HG03378 (cell line): ENCODE measurements at regions not wholly inside any gene's neighbourhood (a gene's known extent, or its start where the extent isn't known, plus 50 kb on each side); places are given as distances from the start of the nearest gene placed in this dataset.

Experiments
- ATAC-seq: cut with Tn5 transposase; IDR thresholded peaks from one replicate; pipeline ENCODE4 v1.9.1; 2021; ENCODE audit warnings: mild to moderate bottlenecking, moderate library complexity; ENCODE audit not compliant: unreplicated experiment

GRCh38 chr10:36636879-36637278 is 488.5 kb upstream of the ANKRD30A start:
- no peak for ATAC-seq

- ATAC-seq = no peak
Observed at GRCh38 chr10:36636285-36636839, 489.0 kb upstream of the ANKRD30A start.

GRCh38 chr10:36634916-36635315 is 490.5 kb upstream of the ANKRD30A start:
- no peak for ATAC-seq

- ATAC-seq = no peak
Observed at GRCh38 chr10:36630267-36630666, 495.1 kb upstream of the ANKRD30A start.

GRCh38 chr10:36629476-36629875 is 495.9 kb upstream of the ANKRD30A start:
- ATAC-seq = no peak

GRCh38 chr10:36624551-36625100 is 500.8 kb upstream of the ANKRD30A start:
- ATAC-seq = no peak

GRCh38 chr10:36621346-36621745 is 504.1 kb upstream of the ANKRD30A start:
- no peak for ATAC-seq

- ATAC-seq = no peak
Observed at GRCh38 chr10:36612436-36612835, 513.0 kb upstream of the ANKRD30A start.

- ATAC-seq = no peak
Observed at GRCh38 chr10:36608866-36609265, 516.5 kb upstream of the ANKRD30A start.

- no peak for ATAC-seq
Observed at GRCh38 chr10:36608251-36608650, 517.1 kb upstream of the ANKRD30A start.

- no peak for ATAC-seq
Observed at GRCh38 chr10:36606234-36606839, 519.1 kb upstream of the ANKRD30A start.

GRCh38 chr10:36604316-36604715 is 521.1 kb upstream of the ANKRD30A start:
- no peak for ATAC-seq

GRCh38 chr10:36603688-36604087 is 521.7 kb upstream of the ANKRD30A start:
- no peak for ATAC-seq

- ATAC-seq = no peak
Observed at GRCh38 chr10:36602374-36602773, 523.0 kb upstream of the ANKRD30A start.

GRCh38 chr10:36597756-36598320 is 527.6 kb upstream of the ANKRD30A start:
- no peak for ATAC-seq

GRCh38 chr10:36592964-36593363 is 532.4 kb upstream of the ANKRD30A start:
- ATAC-seq = no peak

- no peak for ATAC-seq
Observed at GRCh38 chr10:36591436-36591835, 534.0 kb upstream of the ANKRD30A start.

GRCh38 chr10:36583690-36584089 is 541.7 kb upstream of the ANKRD30A start:
- ATAC-seq = no peak

GRCh38 chr10:36581237-36581636 is 544.2 kb upstream of the ANKRD30A start:
- ATAC-seq = no peak

GRCh38 chr10:36578306-36578705 is 547.1 kb upstream of the ANKRD30A start:
- ATAC-seq = no peak

GRCh38 chr10:36577126-36577525 is 548.3 kb upstream of the ANKRD30A start:
- no peak for ATAC-seq

- ATAC-seq = no peak
Observed at GRCh38 chr10:36574207-36574606, 551.2 kb upstream of the ANKRD30A start.
